Body of pancreas (tissue), 4 donors: ENCODE measurements at regions not wholly inside any gene's neighbourhood (a gene's known extent, or its start where the extent isn't known, plus 50 kb on each side); places are given as distances from the start of the nearest gene placed in this dataset.

ENCODE experiments used
- POLR2A ChIP-seq, 3 donors: fragments of 450-650 bp; IDR thresholded peaks; one replicate each; pipeline ENCODE4 v1.6.1; 2016; ENCODE audit warnings: antibody characterized with exemption in 3 of 3, mild to moderate bottlenecking in 2 of 3
- TF ChIP-seq, protein P1 (sequence below), 7 experiments: fragments of 450-650 bp in 4 of 7; fragments of 200-600 bp in 3 of 7; sonication (generic) in 3 of 7; IDR thresholded peaks; one replicate each; pipeline ENCODE4 v1.5.1; 2016 to 2019; ENCODE audit warnings: antibody characterized with exemption in 7 of 7

- no peak for TF ChIP-seq POLR2A (IDR thresholded peaks at IDR 0.05)
- TF ChIP-seq, protein P1, sequence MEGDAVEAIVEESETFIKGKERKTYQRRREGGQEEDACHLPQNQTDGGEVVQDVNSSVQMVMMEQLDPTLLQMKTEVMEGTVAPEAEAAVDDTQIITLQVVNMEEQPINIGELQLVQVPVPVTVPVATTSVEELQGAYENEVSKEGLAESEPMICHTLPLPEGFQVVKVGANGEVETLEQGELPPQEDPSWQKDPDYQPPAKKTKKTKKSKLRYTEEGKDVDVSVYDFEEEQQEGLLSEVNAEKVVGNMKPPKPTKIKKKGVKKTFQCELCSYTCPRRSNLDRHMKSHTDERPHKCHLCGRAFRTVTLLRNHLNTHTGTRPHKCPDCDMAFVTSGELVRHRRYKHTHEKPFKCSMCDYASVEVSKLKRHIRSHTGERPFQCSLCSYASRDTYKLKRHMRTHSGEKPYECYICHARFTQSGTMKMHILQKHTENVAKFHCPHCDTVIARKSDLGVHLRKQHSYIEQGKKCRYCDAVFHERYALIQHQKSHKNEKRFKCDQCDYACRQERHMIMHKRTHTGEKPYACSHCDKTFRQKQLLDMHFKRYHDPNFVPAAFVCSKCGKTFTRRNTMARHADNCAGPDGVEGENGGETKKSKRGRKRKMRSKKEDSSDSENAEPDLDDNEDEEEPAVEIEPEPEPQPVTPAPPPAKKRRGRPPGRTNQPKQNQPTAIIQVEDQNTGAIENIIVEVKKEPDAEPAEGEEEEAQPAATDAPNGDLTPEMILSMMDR (IDR thresholded peaks at IDR 0.05) = no peak
These were observed 1101.0 kb upstream of the SEMA6A start for GRCh38 chr5:117675646-117676045.
